Ovary (tissue), 7 donors: ENCODE measurements at regions not wholly inside any gene's neighbourhood (a gene's known extent, or its start where the extent isn't known, plus 50 kb on each side); places are given as distances from the start of the nearest gene placed in this dataset.

Experiments
- DNase-seq, 5 donors: peaks; one replicate each; pipeline ENCODE4 v3.0.0-alpha.2; 2019 to 2020
- H3K27ac ChIP-seq, 2 donors: fragments of 200-600 bp; one replicate each; pipeline versions ENCODE4 v1.5.1 to v1.8.0; 2019 to 2022
- H3K27me3 ChIP-seq: fragments of 200-600 bp; one replicate; pipeline ENCODE4 v1.8.0; 2022
- H3K36me3 ChIP-seq: fragments of 200-600 bp; sonication (generic); one replicate; pipeline ENCODE4 v1.5.1; 2019
- H3K4me1 ChIP-seq: one replicate; pipeline ENCODE4 v1.8.1; 2013; ENCODE audit warnings: mild to moderate bottlenecking, moderate library complexity; ENCODE audit not compliant: insufficient read depth
- H3K4me3 ChIP-seq: fragments of 200-600 bp; sonication (generic); one replicate; pipeline ENCODE4 v1.5.1; 2017
- H3K9me3 ChIP-seq, 2 donors: fragments of 200-600 bp in 1 of 2; sonication (generic) in 1 of 2; one replicate each; pipeline versions ENCODE4 v1.5.1 to v1.8.1; 2013 to 2019; ENCODE audit warnings: mild to moderate bottlenecking in 1 of 2, moderate library complexity in 1 of 2
- EP300 ChIP-seq: sonication (generic); formaldehyde crosslinking; IDR thresholded peaks from one replicate; pipeline ENCODE4 v1.6.1; 2017; ENCODE audit warnings: antibody characterized with exemption
- POLR2A ChIP-seq: fragments of 450-650 bp; IDR thresholded peaks from one replicate; pipeline ENCODE4 v1.6.1; 2017; ENCODE audit warnings: antibody characterized with exemption, mild to moderate bottlenecking, moderate library complexity
- WGBS, 3 donors: extraction: QIAGEN DNeasy Blood & Tissue Kit in 1 of 3; methylation state at CpG; one replicate each; pipeline versions ENCODE4 v1.1.5 to v1.1.7; 2013 to 2017; 5-methylcytosine and 5-hydroxymethylcytosine counted together
- intact Hi-C, 4 donors: fragments of 100-400 bp; cut with DNase I; formaldehyde crosslinking; loops; one replicate each; pipeline versions ENCODE4 v1.11.0 to v1.15.1; 2022 to 2023
- TF ChIP-seq, protein P1 (sequence below), 3 donors: fragments of 450-650 bp in 2 of 3; fragments of 200-600 bp in 1 of 3; IDR thresholded peaks; one replicate each; pipeline versions ENCODE4 v1.5.1 to v1.8.0; 2016 to 2022; ENCODE audit warnings: antibody characterized with exemption in 3 of 3, mild to moderate bottlenecking in 1 of 3
- donor health status: DM: no; HTN: no; CAD: no; lungs with moderate emphysema.
- donor health status: DM: no; HTN: no; CAD: no.
- donor health status: Bipolar disorder and iron deficiency.
- donor health status: DM: no; HTN: no; CAD: no.
- donor health status: DM: yes; HTN: yes; CAD: no.

DNA sequence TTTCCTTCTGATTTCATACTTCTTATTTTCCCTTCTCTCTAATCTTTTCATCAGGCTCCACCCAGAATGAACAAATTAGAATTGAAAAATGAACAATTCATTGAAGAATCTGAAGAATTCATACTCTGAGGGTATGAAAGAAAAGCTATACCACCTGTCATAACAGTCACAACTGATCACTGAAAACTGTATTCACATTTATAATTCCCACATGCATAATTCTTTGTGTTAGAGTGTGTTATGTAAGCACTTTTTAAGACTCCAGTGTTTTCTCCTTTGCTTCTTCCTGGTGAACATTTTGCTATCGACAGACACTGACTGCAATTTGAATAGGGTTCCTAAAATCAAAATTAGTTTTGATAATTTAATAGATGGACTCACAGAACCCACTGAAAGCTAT, 271.2 kb downstream of the SLC16A7 start:
- Histone ChIP-seq H3K4me1 (no peaks in the 10 kb centered on the region), H3K36me3 (no peaks in the 10 kb centered on the region), H3K4me3 (no peak overlapping the region), H3K9me3 (no peaks in the 10 kb centered on the region), H3K27ac (no peak overlapping the region), H3K27me3 (no peaks in the 10 kb centered on the region)
- intact Hi-C loops, result no loop called here
- no peak for DNase-seq
- WGBS, 3 donors, result 85 to 90% (median 89%) methylated on average over 1 of the region's 1 CpG
- no peak for TF ChIP-seq POLR2A
- no peak for TF ChIP-seq EP300
- TF ChIP-seq, protein P1, sequence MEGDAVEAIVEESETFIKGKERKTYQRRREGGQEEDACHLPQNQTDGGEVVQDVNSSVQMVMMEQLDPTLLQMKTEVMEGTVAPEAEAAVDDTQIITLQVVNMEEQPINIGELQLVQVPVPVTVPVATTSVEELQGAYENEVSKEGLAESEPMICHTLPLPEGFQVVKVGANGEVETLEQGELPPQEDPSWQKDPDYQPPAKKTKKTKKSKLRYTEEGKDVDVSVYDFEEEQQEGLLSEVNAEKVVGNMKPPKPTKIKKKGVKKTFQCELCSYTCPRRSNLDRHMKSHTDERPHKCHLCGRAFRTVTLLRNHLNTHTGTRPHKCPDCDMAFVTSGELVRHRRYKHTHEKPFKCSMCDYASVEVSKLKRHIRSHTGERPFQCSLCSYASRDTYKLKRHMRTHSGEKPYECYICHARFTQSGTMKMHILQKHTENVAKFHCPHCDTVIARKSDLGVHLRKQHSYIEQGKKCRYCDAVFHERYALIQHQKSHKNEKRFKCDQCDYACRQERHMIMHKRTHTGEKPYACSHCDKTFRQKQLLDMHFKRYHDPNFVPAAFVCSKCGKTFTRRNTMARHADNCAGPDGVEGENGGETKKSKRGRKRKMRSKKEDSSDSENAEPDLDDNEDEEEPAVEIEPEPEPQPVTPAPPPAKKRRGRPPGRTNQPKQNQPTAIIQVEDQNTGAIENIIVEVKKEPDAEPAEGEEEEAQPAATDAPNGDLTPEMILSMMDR (IDR thresholded peaks at IDR 0.05), result no peak

DNA sequence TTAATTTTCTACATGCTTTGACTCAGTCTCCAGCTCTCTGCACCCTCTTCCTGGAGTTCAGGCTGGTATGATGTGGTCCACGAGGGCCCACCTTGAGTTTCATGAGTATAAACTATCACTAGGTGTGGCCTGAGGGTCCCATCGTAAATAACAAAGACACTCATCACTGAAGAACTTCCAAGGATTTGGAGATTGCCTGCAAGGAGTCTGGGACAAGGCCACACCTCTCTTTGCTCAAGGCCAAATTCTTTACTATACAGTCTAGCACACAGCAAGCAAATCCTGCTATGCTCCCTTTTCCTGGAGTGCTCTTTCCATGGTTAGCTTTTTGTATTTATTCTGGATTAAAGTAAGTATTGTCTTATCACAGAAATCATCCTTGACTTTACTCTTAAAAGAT, 271.9 kb downstream of the SLC16A7 start:
- H3K27ac ChIP-seq, result no peak overlapping the region
- DNase-seq, result no peak
- H3K4me3 ChIP-seq, result no peak overlapping the region
- TF ChIP-seq POLR2A (no peak), EP300 (no peak)
- TF ChIP-seq, protein P1 (IDR thresholded peaks at IDR 0.05), result no peak
- intact Hi-C loops, result loop anchor here in 1 of 4 donors (1.0 kb wide), 1 partner anchor 47 kb away; no protein-coding TSS in a partner anchor
- H3K27me3 ChIP-seq, result no peaks in the 10 kb centered on the region
- no peaks in the 10 kb centered on the region for H3K36me3 ChIP-seq
- H3K4me1 ChIP-seq, result no peaks in the 10 kb centered on the region
- 55 to 60% (median 57%) methylated on average over 2 of the region's 2 CpGs for WGBS, 3 donors
- H3K9me3 ChIP-seq, result no peaks in the 10 kb centered on the region

DNA sequence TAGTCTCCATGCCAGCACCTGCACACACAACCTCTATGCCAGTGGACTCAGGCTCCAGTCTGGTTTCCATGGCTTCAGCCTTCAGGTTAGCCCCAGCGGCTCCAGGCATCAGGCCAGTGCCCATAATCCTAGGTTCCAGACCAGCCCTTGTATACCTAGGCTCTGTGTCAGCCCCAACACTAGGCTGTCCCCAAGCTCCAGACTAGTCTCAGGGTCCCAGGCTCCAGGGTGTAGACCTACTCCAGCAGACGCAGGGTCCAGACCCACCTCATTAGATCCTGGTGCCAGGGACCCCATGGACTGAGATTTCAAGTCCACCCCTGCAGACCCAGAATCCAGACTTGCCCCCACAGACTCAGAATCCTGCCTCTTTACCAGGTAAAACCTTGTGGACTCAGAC, 275.9 kb downstream of the SLC16A7 start:
- H3K27ac ChIP-seq, result no peak overlapping the region
- TF ChIP-seq EP300 (no peak), POLR2A (no peak)
- TF ChIP-seq, protein P1 (IDR thresholded peaks at IDR 0.05), result no peak
- 90 to 97% (median 96%) methylated on average over 2 of the region's 2 CpGs for WGBS, 3 donors
- no peaks in the 10 kb centered on the region for H3K36me3 ChIP-seq
- no peaks in the 10 kb centered on the region for H3K4me1 ChIP-seq
- DNase-seq, result no peak
- H3K27me3 ChIP-seq, result no peaks in the 10 kb centered on the region
- H3K9me3 ChIP-seq, result no peaks in the 10 kb centered on the region
- intact Hi-C loops, result no loop called here
- H3K4me3 ChIP-seq, result no peak overlapping the region

DNA sequence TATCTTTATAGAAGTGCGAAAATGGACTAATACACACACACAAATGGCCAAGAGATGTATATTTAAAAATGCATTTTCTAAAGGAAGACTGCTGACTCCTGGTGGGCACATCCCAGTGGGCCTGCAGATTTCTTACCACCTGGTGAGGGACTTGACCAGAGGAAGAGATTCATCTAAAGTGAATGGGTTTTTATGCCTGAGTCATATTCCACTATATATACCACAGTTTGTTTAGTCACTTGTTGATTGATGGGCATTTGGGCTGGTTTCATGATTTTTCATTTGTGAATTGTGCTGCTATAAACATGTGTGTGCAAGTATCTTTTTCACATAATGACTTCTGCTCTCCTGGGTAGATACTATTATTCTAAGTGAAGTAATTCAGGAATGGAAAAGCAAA, 277.3 kb downstream of the SLC16A7 start:
- intact Hi-C loops, result no loop called here
- TF ChIP-seq EP300 (no peak), POLR2A (no peak)
- TF ChIP-seq, protein P1 (IDR thresholded peaks at IDR 0.05), result no peak
- Histone ChIP-seq H3K36me3 (no peaks in the 10 kb centered on the region), H3K9me3 (no peaks in the 10 kb centered on the region), H3K4me1 (no peaks in the 10 kb centered on the region), H3K27ac (no peak overlapping the region), H3K4me3 (no peak overlapping the region), H3K27me3 (no peaks in the 10 kb centered on the region)
- 97 to 100% (median 100%) methylated on average over 1 of the region's 1 CpG for WGBS, 3 donors
- DNase-seq, result no peak

DNA sequence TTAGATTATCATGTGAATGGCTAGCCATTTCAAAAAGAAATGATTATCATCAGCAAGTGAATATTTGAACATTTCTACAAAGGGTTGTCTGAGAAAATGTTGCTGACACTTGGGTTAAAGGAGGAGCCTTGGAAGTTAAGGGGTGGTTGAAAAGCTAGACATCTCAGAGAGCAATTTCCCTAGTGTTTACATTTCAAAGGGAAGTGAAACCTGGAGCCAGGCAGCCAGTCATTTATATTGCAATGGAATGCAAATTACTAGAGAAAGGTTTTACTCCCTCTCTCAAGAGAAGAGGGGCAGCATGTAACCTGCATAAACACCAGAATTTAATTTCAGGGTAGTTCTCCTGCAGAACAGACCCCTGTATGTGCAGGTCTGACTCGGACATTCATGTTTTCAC, 279.0 kb downstream of the SLC16A7 start:
- TF ChIP-seq, protein P1 (IDR thresholded peaks at IDR 0.05), result no peak
- TF ChIP-seq POLR2A (no peak), EP300 (no peak)
- 28 to 39% (median 28%) methylated on average over 1 of the region's 1 CpG for WGBS, 3 donors
- no peak for DNase-seq
- Histone ChIP-seq H3K27ac (no peak overlapping the region), H3K4me1 (no peaks in the 10 kb centered on the region), H3K9me3 (no peaks in the 10 kb centered on the region), H3K4me3 (no peak overlapping the region), H3K27me3 (no peaks in the 10 kb centered on the region), H3K36me3 (no peaks in the 10 kb centered on the region)
- intact Hi-C loops, result no loop called here
